GM21576 (cell line): ENCODE measurements at regions not wholly inside any gene's neighbourhood (a gene's known extent, or its start where the extent isn't known, plus 50 kb on each side); places are given as distances from the start of the nearest gene placed in this dataset.

Source experiments
- ATAC-seq: cut with Tn5 transposase; IDR thresholded peaks from one replicate; pipeline ENCODE4 v1.9.1; 2021; ENCODE audit warnings: mild to moderate bottlenecking, moderate library complexity; ENCODE audit not compliant: unreplicated experiment

DNA sequence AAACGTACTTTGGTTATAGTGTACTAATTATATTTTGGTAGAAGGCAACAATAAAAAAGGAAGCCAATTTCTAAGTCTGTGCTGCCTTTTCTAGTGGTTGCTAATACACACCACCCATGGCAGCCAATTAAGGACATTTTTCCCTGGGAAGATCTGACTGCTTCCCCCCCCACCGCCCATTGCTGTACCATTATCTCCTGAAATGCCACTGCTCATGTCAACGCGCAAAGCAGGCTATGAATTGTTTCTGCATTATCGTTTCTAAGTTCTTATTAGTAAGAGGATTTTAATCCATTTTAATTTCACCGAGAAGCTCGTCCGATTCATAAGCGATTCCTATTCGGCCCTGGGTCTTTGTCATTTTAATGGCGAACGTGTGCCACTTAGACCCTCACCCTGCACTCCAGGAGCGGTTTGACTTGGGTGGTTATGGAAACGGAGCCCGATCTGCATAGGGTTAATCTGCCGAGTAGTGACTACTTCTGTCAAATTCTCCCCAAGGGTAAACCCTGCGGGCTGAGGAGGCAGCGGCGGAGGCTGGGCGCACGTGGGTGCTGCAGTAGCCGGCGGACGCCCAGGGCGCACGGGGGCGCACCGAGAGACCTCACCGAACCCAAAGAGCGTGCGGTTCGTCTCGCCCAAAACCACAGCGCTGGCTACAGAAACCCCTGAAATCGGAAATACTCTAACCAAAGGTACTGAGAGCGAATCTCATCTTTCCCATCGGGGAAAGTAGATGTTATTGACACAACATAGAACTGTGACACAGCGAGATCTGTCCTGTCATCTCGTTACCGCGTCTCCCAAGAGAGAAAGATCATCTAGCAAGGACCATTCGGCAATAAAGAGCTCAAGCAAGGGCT, 55.8 kb upstream of the SHC3 start:
- ATAC-seq = peak; percentile 79

DNA sequence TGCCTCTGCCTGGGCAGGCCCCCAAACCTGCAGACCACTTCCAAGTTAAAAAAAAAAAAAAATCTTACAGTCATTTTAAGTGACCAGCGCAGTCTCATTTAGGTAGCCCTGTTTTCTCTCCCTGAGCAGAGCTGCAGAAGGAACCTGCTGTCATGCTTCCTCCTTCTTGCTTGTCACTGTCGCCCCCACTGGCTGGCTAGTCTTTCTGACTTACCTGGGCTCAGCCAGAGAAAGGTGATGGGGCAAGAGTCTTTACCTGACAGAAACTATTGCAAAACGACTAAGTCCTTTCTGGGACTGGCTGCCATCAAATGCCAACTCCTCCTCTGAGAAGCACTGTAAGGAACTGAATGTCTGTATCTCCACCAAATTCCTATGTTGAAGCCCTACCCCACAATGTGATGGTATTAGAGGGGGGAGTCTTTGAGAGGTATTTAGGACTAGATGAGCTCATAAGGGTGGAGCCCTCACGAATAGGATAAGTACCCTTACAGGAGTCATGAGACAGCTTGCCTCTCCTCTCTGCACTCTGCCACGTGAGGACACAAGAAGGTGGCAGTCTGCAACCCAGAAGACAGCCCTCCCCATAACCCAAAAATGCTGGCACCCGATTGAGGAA, 58.4 kb upstream of the SHC3 start:
- no peak for ATAC-seq

DNA sequence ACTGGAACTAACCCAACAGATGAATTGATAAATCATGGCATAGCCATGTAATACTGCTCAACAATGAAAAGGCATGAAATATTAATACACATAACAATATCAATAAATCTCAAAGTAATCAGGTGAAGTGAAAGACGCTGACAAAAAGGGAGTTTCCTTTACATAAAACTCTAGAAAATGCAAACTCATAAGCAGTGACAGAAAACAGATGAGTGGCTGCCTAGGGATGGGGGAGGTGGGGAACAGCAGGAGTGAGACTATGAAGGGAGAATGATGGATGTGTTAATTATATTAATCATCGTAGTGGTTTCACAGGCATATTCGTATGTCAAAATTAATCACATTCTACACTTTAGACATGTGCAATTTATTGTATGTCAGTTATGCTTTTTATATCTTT, 59.8 kb upstream of the SHC3 start:
- ATAC-seq = no peak

DNA sequence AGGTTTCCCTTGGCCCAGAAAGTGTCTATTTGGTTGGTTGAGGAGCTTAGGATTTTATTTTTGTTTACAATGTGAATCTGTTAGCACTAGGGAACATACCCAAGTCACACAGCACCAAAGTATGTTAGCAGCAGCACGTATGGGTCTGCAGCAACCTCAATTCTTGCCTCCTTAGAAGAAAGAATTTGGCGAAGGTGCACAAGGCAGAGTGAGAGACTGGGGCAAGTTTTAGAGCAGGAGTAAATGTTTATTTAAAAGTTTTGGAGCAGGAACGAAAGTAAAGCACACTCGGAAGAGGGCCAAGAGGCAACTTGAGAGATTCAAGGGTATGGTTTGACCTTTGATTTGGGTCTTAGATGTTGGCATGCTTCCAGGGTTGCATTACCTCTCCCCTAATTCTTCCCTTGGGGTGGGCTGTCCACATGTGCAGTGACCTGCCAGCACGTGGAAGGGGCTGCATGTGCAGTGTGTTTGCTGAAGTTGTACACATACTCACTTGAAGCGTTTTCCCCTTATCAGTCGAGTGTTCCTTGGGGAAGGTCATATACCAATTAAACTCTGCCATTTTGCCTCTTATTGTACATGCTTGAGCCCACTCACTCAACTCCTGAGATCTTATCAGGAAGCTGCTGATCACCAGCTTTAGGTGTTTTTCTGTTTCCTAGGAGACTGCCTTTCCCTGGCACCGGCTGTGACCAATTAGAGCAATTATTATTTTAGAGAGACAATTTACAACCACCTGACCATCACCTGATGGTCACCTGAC, 64.9 kb upstream of the SHC3 start:
- ATAC-seq = no peak

DNA sequence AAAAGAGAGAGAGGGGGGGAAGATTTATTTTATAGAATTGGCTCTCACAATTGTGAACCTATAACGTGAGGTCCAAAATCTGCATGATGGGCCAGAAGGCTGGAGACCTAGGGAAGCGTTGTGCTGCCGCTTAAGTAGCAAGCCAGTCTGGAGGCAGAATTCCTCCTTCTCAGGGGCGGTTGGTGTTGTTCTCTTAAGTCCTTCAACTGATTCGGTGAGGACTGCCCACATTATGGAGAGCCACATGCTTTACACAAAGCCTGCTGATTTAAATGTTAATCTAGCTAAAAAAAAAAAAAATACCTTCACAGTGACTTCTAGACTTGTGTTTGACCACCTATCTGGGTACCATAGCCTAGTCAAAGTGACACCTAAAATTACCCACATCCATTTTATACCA, 64.2 kb upstream of the CKS2 start:
- ATAC-seq = no peak

DNA sequence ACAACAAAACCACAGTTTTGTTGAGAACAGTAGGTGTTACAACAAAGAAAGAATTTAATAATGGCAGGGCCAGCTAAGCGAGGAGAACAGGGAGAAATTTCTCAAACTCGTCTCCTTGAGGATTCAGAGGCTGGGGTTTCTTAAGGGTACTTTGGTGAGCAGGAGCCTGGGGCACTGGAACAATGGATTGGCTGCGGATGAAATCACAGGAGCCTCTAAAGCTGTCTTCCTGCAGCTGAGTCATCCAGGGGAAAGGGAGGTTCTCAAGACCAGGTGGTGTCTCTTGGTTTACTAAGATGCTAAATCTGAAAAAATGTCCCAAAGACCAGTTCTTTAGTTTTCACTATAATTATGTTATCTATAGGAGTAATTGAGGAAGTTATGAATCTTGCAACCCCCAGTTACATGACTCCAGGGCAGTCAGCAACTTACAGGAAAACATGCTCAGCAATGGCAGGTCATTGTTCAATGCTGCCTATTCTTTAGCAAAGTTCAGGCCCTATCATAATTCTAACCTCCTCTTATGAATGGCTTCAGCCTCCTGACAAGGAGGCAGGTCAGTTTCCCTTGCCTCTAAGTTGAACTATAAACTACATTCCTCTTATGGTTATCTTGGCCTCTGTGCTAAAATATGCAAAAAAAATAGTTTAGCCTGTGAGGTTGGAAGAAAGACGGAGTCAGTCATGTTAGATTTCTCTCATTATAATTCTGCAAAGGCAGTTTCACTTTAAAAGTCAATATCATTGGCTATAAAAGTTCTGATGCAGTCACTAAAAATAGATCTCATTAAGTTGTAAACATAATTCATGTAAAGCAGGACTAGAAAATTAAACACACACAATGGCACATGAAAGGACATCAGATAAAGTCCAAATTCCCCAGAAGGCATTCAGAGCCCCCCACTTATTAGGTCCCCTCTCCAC, 63.3 kb upstream of the CKS2 start:
- no peak for ATAC-seq

DNA sequence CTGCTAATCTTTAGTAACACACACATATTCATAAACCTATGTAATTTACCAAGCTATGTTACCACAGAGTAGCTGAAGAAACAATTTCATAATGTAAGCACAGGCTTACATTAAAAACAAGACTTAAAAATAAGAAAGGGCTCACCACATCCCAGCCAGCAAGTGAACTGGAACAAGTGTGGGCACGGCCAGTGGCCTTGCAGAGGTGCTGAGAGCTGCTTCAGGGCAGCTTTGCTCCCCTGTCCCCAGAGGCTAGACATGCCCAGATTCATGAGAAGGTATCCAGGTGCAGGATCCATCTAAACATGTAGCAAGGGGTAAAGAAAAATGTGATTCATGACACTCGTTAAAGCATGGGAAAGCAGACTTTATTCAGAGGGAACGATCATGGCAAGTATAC, 62.0 kb upstream of the CKS2 start:
- no peak for ATAC-seq

DNA sequence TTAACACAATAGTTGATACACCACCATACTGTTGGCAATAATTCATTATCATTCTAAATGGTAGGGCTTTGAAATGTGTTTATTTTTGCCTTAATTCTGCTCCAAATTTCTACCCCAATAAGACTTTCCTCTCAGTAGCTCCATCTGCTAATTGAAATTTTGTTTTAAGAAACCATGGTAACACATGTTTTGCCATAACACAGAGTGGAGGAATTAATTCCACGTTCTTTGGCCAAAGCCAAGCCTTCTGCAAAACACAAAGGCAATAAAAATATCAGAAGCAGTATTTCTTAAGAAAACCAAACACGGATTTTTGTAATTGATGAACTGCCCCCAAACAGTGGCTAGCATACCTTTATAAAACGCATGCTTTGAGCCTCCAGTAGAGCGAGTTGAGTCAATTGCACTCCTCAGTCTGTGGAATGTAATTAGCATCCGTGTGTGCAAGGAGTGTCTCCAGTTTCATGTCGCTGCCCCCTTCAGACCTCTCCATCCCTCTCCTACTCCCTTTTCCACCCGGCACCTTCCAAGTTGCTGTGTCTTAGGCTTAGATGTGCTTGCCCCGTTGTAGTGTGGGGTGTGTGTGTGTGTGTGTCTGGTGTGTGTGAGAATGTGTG, 58.2 kb upstream of the CKS2 start:
- ATAC-seq = no peak

DNA sequence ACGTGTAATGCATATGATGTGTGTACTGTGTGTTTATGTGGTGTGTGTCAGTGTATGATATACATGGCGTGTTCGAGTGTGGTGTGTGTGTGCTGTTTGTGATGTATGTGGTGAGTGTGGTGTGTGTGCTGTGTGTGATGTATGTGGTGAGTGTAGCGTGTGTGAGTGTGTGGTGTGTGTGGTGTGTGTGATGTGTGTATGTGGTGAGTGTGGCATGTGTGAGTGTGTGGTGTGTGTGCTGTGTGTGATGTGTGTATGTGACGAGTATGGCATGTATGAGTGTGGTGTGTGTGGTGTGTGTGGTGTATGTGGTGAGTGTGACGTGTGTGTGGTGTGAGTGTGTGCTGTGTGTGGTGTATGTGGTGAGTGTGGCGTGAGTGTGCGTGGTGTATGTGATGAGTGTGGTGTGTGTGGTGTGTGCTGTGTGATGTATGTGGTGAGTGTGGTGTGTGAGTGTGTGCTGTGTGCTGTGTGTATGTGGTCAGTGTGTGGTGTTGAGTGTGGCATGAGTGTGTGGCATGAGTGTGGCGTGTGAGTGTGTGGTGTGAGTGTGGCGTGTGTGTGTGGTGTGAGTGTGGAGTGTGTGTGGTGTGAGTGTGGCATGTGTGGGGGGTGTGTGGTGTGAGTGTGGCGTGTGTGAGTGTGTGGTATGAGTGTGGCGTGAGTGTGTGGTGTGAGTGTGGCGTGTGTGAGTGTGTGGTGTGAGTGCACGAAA, 56.8 kb upstream of the CKS2 start:
- ATAC-seq = no peak

DNA sequence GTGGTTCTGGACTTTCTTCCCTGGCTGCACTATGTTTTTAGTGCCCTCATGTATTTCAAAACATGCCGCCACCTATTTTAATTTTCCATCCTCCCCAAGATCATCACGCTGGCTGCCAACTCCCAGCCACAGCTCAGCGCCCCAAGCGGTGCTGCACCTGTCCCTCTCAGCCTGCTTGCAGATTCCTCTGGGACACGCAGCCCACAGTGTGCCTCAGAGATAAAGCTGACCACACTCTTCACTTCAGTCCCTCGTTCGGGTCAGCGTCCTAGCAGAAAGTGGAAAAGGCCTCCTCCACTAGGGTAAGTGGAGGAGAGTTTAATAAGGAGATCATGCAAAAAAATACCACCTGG, 56.2 kb upstream of the CKS2 start:
- no peak for ATAC-seq

DNA sequence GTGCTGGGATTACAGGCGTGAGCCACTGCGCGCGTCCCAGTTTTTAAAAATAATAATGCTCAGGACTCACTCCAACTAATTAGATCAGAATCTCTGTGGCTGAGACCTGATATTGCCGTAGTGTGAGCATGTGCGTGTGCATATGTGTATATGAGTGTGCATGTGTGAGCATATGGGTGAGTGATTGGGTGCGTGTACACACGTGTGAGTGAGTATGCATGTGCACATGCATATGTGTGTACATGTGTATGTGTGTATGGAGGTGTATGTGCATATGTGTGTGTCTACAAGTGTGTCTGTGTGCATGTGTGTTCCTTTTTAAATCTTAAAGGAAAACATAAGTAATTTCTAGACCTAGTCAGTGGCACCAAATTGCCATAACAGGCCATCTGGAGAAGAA, 54.8 kb upstream of the CKS2 start:
- no peak for ATAC-seq

DNA sequence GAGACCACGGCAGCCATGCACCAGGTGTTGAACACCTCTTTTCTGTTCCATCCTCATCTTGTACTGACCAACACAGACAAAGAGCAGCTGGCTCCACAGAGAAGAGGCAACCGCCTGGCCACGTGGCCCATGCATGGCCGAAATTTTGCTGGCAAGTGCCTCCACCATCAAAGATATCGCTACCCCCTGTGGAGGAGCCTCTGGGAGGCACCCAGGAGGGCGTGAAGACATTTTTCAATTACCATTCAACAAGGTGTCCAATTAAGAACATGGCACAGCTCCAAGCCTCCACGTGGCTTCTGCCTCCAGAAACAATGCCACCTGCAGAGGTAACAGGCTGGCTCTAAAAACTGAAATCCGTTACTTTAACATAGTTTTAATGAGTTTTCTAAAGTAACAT, 54.4 kb upstream of the CKS2 start:
- no peak for ATAC-seq

DNA sequence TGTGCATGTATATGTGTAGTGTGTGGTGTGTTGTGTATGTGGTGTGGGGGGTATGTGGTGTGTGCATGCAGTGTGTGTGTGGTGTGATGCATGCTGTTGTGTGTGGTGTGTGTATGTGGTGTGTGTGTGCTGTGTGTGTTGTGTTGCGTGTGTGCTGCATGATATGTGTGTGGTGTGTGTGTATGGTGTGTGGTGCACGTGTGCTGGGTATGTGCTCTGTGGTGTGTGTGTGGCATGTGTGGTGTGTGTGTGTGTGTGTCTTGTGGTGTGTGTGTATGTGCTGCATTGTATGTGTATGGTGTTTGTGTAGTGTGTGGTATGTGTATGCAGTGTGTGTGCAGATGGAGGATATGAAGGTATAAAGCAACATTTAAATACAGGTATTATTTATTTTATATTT, 50.5 kb upstream of the CKS2 start:
- no peak for ATAC-seq
